Limb (tissue), 2 donors: ENCODE measurements at regions not wholly inside any gene's neighbourhood (a gene's known extent, or its start where the extent isn't known, plus 50 kb on each side); places are given as distances from the start of the nearest gene placed in this dataset.

Experiments
- DNase-seq, 2 donors: peaks; one replicate each; pipeline ENCODE4 v3.0.0-alpha.2; 2016; ENCODE audit errors: extremely low spot score in 2 of 2

- no peak for DNase-seq
These were observed 65.1 kb downstream of the SLC4A3 start for GRCh38 chr2:219692521-219692920.

DNA sequence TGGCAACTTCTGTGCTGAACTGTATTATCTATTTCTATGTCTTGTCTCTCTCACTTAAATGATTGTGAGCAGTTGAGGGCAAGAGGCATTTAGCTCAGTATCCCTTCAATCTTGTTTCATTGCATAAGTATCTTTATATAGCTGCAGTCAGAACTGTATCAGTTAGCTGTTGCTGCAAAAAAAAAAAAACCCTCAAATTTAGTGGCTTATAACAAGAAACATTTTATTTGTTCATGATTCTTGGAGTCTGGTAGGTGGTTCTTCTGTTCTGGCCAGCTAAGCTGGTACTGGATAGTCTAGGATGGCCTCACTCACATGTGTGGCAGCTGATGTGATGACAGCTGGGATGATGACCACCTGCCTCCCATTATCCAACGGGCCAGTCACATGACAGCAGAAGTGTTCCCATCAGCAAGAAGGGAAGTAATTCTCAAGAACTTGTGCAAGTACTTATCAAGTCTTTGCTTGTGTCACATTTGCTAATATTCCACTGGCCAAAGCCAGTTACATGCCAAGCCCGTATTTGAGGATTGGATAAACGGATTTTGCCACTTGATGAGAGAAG, 67.8 kb downstream of the SLC4A3 start:
- no peak for DNase-seq

DNA sequence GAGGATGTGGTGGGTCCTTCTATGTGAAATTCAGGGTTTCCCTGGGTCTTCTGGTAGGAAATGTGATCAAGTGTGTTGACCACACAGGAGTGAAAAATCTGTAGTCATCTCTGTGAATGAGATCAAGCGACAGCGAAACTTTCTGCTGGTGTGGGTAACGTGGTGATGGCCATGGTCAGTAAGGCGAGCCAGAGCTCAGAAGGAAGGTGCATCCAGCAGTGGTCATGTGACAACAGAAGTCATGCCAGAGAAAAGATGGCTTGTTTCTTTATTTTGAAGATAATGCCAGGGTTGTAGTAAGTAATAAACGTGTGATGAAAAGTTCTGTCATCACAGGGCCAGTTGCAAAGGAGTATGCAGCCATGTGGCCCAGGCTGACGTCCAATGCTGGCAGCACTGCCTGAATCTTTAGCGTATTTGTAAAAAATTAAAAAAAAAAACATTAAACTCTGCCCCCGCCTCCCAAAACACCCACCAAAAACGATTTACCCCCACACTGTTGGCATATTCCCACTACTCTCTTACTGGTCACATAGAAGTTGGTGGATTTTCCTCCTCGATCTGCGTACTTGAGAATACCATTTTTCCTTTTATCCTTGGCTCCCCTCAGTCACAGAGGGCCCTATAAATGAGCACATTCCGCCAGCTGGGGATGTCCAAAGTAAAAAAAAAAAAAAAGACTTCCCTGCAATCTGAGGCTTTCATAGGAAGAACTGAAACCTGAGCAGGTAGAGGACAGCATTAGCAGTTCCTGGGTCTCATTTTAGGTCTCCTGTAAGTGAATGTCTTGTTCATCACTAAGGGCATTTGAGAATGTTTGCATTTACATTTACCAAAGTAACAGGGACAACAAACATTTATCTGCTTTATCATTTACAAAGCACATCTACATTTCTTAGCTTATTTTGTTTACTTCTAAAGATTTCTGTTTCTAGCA, 70.6 kb downstream of the SLC4A3 start:
- no peak for DNase-seq

GRCh38 chr2:219698748-219699439, 71.5 kb downstream of the SLC4A3 start:
- no peak for DNase-seq

DNA sequence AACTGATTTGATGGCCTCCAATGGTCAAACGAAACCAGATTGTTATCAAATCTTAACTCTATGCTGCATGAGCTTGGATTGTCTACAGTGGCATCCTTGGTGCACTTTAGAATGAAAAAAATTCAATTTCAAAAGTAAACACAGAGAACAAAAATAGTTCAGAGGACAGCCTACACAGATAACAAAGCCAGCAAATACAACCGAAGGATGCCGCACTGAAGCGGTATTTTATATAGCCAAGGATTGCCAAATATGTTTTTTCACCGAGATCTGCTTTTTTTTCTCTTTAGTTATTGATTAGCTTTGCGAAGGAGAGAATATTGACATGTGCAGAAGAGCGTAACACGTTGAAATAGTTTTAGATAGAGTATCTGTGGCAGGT, 72.0 kb downstream of the SLC4A3 start:
- no peak for DNase-seq

GRCh38 chr2:219701847-219702634, 74.6 kb downstream of the SLC4A3 start:
- DNase-seq: peak in 1 of 2 donors; percentile 50

GRCh38 chr2:219702796-219703545, 75.5 kb downstream of the SLC4A3 start:
- no peak for DNase-seq

- no peak for DNase-seq
These were observed 77.4 kb downstream of the SLC4A3 start for GRCh38 chr2:219704878-219705277.

DNA sequence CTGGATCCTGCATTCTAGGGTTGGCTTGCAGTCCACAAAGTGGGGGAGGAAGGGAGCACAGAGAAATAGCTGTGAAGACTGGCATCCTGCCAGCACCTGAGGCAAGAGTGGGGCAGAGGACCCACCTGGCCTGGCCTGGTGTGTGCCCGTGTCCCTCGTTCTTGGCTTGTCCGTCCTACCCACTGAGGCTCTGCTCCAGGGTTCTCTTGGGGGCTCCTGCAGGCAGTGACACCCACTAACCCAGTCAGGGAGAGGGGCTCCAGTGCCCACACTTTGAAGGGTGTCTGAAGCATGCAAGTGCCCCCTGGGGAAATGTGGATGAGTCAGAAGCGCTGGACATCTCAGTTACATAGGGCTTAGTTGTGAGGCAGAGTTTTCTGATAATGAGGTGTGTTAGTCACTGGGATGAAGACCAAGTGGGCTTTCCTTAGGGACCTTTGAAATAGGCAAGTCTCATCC, 79.4 kb downstream of the SLC4A3 start:
- DNase-seq: no peak

GRCh38 chr2:219707496-219708285, 80.3 kb downstream of the SLC4A3 start:
- no peak for DNase-seq

- DNase-seq: no peak
These were observed 81.9 kb downstream of the SLC4A3 start for GRCh38 chr2:219709331-219709761.

DNA sequence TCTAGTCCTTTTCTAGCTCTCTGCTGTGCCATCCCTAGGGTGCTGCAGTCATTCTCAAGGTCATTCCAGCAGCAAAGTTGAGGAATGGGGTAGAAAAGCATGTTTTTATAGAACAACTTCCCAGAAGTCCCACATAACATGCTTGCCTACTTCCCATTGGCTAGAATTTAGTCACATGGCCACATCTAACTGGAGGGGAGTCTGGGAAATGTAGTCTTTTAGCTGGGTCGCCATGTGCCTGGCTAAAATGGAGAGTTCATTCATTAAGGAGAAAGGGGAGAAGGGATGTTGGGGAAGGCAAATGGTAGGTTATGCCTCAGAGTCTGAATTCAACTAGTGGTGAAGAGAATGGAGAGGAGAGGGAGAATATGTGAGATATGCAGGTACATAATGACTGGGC, 85.7 kb downstream of the SLC4A3 start:
- DNase-seq: no peak

DNA sequence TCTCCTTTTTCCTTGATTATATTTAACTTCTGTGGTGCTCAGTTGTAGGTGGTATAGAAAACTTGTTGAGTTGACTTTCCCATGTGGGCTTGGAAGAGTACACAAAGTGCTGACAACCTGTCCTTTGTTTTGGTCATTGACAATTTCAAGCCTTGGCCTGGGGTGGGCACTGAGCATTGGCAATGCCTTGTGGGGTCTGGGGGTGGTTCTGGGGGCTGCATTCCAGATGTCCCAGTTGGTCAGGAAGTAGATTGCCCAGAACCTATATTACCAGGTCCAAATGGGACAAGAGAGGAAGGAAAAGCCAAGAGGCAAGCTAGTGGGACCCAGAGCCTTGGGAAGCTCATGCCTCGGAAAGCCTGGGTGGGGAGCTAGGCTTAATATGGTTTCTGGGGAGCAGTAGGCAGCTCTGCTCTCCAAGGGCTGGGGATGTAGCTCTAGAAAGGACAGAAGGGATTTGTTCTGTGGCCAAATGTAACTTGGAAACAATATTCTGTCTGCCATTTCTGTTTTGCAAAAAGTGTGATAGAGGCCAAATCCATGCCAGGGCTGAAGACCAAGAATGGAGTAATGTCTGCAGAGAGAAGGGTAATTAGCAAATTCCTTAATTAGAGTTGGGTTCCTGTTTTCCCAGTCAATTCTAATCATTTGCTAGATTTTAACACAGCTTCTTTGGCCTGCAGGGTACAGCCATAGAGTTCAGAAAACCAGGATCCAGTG, 87.4 kb downstream of the SLC4A3 start:
- no peak for DNase-seq

- DNase-seq: no peak
These were observed 90.6 kb downstream of the SLC4A3 start for GRCh38 chr2:219718066-219718465.

GRCh38 chr2:219719521-219719920, 92.1 kb downstream of the SLC4A3 start:
- DNase-seq: no peak

- no peak for DNase-seq
These were observed 93.5 kb downstream of the SLC4A3 start for GRCh38 chr2:219720956-219721355.

DNA sequence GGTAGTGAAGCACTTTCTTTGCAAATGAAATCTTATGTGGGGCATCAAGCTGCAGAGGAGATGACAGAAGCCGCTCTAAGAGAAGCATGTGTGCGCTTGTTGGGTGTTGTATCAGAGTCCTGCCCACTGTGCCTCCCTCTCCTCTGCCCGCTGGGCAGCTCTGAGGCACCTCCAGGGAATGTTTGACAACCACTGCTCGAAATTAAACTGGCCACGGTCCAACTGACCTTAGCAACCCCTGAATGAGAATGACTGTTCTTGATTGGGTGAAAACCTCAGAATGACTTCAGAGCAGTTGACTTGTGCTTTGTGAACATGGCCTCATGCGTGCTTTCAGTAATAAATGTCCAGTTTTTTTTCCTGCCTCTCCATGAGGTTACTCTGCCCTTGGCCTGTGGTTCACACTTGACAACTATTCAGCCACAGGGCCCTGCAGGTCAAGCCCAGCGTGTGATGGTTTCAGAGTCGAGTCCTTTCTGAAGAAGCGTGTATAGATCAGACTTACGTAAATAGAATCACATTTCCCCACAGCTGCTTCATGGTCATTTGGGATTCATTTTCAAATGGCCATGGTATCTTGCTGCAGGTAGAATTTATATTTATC, 94.9 kb downstream of the SLC4A3 start:
- no peak for DNase-seq

DNA sequence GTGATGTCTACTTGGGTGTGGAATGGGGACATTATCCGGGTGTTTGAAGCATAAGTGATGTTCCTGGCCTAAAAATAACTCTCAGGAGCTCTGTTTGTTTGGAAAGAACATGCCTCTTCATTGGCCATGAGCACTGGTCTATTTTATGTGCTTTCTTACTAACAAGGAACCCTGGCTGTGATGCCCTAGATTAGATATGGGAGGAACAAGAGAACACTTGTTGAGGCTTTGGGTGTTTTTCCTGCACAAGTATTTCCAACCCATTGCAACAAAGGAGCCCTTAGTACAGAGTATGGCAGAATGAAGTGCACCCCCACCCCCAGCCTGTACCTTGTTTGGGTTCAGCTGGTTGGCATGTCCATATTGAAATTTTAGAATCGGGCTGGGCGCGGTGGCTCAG, 95.9 kb downstream of the SLC4A3 start:
- DNase-seq: no peak

- DNase-seq: no peak
These were observed 97.2 kb downstream of the SLC4A3 start for GRCh38 chr2:219724628-219725027.
